ENCODE measurements at regions not wholly inside any gene's neighbourhood (a gene's known extent, or its start where the extent isn't known, plus 50 kb on each side); places are given as distances from the start of the nearest gene placed in this dataset.

- no peak for DNase-seq
Observed at GRCh38 chr4:63814171-63814964, 594.9 kb downstream of the TECRL start.

- DNase-seq = no peak
Observed at GRCh38 chr4:63799166-63799565, 610.1 kb downstream of the TECRL start.

DNA sequence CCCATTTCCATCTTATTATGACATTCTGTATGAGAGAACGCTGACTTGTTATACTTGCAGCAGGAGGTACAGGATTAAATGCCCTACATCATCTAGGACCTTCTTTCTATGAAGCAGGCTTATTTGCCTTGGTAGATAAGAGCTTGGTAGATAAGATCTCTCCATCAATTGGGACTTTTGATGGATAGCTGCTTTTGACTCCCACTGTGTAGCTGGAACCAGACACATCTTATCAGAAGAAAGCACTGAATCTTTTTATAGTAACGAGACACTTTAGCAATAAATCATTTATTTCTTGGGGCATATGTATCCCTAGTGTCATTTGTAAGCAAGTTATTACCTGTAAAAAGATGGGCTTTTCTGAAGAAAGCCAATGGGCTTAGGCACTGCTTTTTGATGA, 613.9 kb downstream of the TECRL start:
- no peak for DNase-seq

DNA sequence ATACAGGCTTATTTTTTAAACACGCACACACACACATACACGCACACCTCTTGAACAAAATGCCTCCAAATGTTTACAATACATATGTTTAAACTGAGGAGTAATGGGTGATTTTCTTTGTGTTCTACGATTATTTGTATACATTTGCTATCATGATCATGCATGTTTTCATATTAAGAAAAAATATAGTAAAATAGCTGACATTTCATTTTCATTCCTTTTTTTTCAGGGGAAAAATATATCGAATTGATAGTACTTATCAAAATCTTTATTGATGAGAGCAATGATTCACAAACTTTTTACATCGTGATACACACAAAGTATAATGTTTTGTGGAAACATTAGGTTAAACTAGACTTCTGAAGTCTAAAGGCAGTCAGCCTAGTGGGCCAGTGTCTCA, 618.9 kb downstream of the TECRL start:
- DNase-seq = no peak

- no peak for DNase-seq
Observed at GRCh38 chr4:63788271-63788670, 621.0 kb downstream of the TECRL start.

DNA sequence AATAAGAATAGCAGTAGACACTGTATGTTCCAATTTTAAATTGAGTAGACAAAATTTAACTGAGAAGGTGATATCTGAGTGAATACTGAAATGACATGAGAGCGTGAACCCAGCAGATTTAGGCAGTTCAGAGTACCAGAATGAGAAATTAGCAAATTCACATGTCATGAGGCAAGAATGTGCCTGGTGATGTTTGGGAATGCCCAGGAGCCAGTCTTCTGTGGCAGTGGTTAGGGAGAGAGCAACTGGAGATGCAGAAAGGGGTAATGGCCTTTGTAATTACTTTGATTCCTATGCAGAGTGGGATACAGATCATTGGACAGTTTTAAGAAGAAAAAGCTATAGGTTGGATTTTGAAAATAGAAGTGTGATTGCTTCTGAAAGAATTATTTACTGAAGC, 621.9 kb downstream of the TECRL start:
- no peak for DNase-seq

DNA sequence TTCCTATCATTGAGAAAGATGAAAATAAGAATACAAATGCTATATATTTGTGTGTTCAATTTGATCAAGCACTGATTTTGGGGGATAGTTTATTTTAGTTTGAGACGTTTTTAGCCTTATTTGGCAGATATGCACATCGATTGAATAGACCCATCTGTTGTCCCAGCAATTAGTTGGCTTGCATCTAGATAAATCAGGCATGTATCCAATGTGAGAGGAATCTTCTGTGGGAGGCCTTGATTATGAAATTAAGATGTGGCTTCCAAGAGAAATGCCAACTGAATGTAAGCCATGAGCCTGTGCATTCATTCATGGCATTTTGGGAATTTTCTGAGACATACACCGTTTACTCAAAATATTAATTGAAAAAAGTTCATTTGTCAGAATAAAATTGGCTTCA, 623.1 kb downstream of the TECRL start:
- peak in 1 of 56 donors; percentile 2 for DNase-seq

DNA sequence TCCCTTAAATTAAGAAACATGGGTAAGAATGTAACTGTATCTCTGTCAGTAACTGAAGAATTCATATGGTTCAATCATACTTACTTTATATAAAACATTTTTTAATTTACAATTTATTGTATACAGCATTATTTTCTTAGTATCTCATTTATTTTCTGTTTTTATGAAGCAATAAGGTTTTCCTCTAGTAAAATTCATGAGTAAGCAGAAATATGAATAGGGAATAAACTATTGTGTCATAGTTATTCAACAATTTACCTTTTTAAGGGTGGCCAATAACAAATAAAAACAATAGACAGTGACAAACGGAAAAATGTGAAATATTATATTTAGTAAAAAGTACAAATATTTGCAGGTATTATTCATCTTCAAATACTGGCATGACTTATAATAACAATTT, 624.4 kb downstream of the TECRL start:
- no peak for DNase-seq

DNA sequence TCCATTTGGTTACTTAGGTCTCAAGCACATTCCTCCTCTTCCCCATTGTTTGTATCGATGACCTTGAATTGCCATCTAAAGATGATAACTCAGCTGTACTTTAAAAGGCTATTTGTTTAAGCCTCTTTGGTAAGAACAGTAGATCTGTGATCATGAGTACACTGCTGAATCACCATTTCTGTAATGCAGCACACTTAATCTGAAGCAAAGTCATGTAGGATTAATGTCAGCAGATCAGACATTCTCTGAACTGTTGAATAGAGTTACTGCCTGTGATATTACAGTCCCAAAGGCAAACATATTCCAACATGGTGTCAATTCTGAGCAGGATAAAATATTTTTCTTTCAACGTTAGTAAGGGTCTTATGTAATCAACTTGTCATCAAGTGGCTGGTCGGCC, 631.6 kb downstream of the TECRL start:
- DNase-seq = no peak

DNA sequence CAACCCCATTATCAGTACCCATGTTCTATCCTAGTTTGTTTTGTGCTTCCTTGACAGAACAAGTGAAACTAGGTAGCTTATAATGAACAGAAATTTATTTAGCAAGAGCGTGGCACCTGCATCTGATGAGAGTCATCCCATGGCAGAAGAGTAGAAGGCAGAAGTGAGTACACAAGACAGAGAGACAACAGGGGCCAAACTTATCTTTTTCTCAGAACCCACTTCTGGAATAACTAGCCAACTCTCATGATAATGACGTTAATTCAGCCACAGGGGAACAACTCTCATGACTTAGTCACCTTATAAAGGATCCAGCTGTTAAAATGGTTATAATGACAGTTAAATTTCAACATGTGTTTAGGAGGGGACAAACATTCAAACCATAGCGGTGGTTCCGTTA, 644.9 kb downstream of the TECRL start:
- DNase-seq = no peak

- no peak for DNase-seq
Observed at GRCh38 chr4:63757929-63758328, 651.3 kb downstream of the TECRL start.

- DNase-seq = no peak
Observed at GRCh38 chr4:63742882-63743281, 666.4 kb downstream of the TECRL start.

GRCh38 chr4:63729519-63729918, 679.7 kb downstream of the TECRL start:
- DNase-seq = no peak

DNA sequence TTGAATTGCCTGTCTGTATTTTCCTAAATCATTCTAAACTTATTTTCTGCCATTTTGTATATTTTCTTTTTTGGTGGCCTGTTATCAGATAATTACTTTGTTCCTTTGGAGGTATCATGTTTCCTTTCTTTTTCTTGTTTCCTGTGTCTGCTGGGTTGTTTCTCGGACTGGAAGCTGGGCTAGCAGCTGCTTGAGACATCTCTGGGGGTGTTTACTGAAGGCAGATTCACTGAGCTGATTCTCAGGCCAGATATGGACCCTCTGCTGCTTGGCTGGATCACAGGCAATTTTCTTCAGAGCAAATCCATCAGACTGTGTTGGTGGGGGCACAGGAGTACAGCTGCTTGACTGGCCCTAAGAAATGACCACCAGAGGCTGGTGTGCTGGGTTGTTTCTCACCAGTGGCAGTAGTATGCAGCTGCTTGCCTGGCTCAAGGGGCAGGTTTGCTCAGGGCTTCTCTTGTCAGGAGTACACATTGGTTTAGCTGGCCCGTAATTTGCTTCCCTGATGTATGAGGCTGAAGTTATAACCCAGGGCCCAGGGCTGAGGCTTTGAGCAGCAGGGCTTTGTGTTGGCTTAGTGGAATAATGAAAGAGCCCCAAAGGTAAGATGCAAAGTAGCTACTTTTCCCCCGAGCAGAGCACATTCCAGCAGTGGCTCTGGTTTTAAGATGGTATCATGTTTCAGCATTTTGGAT, 680.6 kb downstream of the TECRL start:
- no peak for DNase-seq

DNA sequence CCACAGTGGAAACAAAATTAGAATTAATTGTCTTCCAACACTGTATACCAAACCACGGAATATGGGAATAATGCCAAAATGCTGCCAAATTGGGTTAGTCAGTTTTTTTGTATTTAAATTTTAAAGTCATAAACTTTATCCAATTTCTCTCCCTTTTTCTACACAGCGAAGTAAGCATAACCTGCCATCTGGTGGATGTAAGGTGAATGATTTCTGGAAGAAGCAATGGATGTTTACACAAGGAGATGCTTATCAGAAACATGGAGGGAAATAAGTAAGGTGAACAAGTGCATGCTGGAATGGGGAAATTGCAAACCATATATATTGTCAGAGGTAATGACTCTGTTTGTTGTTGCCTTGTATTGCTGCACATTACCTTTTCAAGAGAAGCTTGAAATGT, 691.9 kb downstream of the TECRL start:
- no peak for DNase-seq

DNA sequence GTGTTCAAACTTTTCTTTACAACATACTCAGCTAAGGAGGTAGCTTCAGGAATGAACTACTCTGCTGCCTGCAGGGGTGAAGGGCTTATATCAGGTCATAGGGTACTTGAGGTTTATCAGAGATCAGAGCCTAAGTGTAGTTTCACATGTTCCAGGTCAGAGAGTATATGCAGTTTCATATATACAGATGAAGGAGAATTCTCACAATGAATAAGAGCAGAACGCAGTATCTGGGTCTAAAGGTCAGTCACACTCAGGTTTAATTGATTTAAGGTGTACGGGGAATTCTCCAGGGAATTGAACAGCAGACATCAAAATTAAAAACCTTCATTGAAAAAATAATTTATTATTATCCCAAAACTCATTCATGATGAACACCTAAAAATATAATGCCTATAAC, 700.6 kb downstream of the TECRL start:
- no peak for DNase-seq

DNA sequence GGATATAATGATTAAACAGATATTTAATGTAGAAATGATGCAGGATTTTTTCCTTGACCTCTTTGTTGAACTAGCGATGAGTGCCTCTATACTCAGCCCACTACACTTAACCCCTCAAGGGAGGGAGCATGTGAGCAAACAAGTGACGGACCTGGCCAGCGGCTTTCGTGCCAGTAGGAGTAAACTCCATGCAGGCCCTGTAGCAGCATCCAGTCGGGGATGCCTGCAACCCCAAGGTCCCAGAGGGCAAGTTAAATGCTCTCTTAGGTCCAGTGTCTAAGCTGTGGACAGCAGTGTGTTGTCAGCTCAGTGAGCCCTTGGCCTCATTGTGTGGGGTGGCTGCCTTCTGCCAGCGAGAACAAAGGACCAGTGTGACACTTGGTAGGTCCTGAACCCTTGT, 708.7 kb downstream of the TECRL start:
- DNase-seq = no peak

GRCh38 chr4:63693321-63693720, 715.9 kb downstream of the TECRL start:
- DNase-seq = no peak

GRCh38 chr4:63678358-63678931, 730.8 kb downstream of the TECRL start:
- DNase-seq = no peak

DNA sequence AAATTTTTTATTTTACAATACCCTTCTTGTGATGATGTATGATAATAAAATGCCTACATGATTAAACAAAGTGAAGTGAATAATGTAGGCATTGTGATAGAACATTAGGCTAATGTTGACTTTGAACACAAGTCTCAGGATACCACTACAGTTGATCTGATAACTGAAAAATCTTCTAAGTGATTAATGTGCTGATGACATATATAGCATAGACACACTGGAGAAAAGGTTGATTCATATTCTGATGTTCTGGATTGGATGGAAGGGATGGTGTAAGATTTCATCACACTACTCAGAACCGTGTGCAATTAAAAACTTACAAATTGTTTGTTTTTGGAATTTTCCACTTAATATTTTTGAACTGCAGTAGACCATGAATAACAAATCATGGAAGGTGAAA, 738.5 kb downstream of the TECRL start:
- no peak for DNase-seq

GRCh38 chr4:63663870-63664269, 745.4 kb downstream of the TECRL start:
- no peak for DNase-seq

DNA sequence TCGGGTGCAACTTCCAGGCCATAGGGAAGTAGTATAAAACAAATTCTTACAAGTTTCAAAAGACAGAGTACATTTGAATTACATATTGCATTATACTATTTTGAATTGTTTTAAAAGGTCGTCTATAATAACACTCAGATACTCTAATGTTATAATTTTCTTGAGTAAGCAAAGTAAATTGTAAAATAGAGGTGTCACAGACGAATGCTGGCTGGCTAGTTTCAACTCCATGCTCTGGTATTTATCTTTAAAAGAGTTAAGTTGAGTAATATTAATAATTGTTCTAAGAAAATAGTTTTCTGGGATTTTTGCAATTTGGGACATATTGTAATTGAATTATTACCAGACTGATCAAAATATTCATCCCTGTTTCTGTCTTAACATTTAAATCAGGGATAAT, 764.9 kb downstream of the TECRL start:
- no peak for DNase-seq

DNA sequence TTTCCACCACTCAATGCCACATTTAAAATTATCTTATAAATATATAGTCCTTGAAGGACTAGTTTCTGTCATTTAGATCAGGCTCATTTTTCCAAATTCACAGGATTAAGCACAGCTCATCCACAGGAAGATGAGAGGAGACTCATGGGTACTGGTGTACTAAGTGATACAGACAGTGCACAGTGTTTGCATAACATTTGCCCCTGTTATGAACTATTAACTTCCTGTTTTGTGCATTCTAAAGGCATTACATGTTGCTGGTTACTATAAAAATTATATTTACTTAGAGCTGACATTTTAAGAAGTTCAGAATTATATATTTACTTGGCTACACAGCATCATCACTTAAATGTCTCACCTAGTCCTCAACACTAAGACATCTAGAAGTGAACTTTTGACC, 772.0 kb downstream of the TECRL start:
- no peak for DNase-seq
